ENCODE measurements at regions not wholly inside any gene's neighbourhood (a gene's known extent, or its start where the extent isn't known, plus 50 kb on each side); places are given as distances from the start of the nearest gene placed in this dataset.
A peak's percentile ranks its signal among the peaks of the same experiment; 100 is the strongest.

GRCh38 chr4:84342161-84342560, 156.9 kb downstream of the NKX6-1 start:
- DNase-seq (no peak), ATAC-seq (ENCODE audit: low FRiP score) (no peak)
- H3K4me3 ChIP-seq (ENCODE audit: low read length in 2 of 2) = no peak overlapping the region
- H3K27me3 ChIP-seq (ENCODE audit: control insufficient read depth in 1 of 2, insufficient read depth in 2 of 2, low read length in 1 of 2) = no peaks in the 10 kb centered on the region
- H3K9me3 ChIP-seq (ENCODE audit: control insufficient read depth, low read length) = peaks cover 2% of the 10 kb centered on the region
- intact Hi-C loops (cut with DNase I) = no loop called here
- no peak overlapping the region for H3K27ac ChIP-seq (ENCODE audit: low read depth in 1 of 2, low read length in 2 of 2)
- H3K36me3 ChIP-seq (ENCODE audit: control insufficient read depth in 1 of 2, insufficient read depth in 2 of 2, low read length in 1 of 2) = no peaks in the 10 kb centered on the region
- 76 to 91% methylated on average over 3 of the region's 3 CpGs for WGBS, 2 donors
- H3K4me1 ChIP-seq (ENCODE audit: control insufficient read depth in 1 of 2, insufficient read depth in 2 of 2, low read length in 2 of 2) = no peaks in the 10 kb centered on the region

GRCh38 chr4:84341559-84341958, 157.5 kb downstream of the NKX6-1 start:
- no peak overlapping the region for H3K4me3 ChIP-seq (ENCODE audit: low read length in 2 of 2)
- H3K27ac ChIP-seq (ENCODE audit: low read depth in 1 of 2, low read length in 2 of 2) = no peak overlapping the region
- DNase-seq (no peak), ATAC-seq (ENCODE audit: low FRiP score) (no peak)
- peaks cover 2% of the 10 kb centered on the region for H3K9me3 ChIP-seq (ENCODE audit: control insufficient read depth, low read length)
- H3K4me1 ChIP-seq (ENCODE audit: control insufficient read depth in 1 of 2, insufficient read depth in 2 of 2, low read length in 2 of 2) = no peaks in the 10 kb centered on the region
- no peaks in the 10 kb centered on the region for H3K27me3 ChIP-seq (ENCODE audit: control insufficient read depth in 1 of 2, insufficient read depth in 2 of 2, low read length in 1 of 2)
- intact Hi-C loops (cut with DNase I) = no loop called here
- H3K36me3 ChIP-seq (ENCODE audit: control insufficient read depth in 1 of 2, insufficient read depth in 2 of 2, low read length in 1 of 2) = no peaks in the 10 kb centered on the region

GRCh38 chr4:84338367-84338766, 160.7 kb downstream of the NKX6-1 start:
- intact Hi-C loops (cut with DNase I) = no loop called here
- H3K36me3 ChIP-seq (ENCODE audit: control insufficient read depth in 1 of 2, insufficient read depth in 2 of 2, low read length in 1 of 2) = no peaks in the 10 kb centered on the region
- no peak overlapping the region for H3K4me3 ChIP-seq (ENCODE audit: low read length in 2 of 2)
- no peaks in the 10 kb centered on the region for H3K4me1 ChIP-seq (ENCODE audit: control insufficient read depth in 1 of 2, insufficient read depth in 2 of 2, low read length in 2 of 2)
- 82 to 94% methylated on average over 5 of the region's 5 CpGs for WGBS, 2 donors
- DNase-seq = no peak
- H3K27ac ChIP-seq (ENCODE audit: low read depth in 1 of 2, low read length in 2 of 2) = no peak overlapping the region
- ATAC-seq (ENCODE audit: low FRiP score) = no peak
- no peaks in the 10 kb centered on the region for H3K27me3 ChIP-seq (ENCODE audit: control insufficient read depth in 1 of 2, insufficient read depth in 2 of 2, low read length in 1 of 2)
- H3K9me3 ChIP-seq (ENCODE audit: control insufficient read depth, low read length) = peaks cover 2% of the 10 kb centered on the region

- Histone ChIP-seq H3K4me1 (ENCODE audit: control insufficient read depth in 1 of 2, insufficient read depth in 2 of 2, low read length in 2 of 2) (no peaks in the 10 kb centered on the region), H3K36me3 (ENCODE audit: control insufficient read depth in 1 of 2, insufficient read depth in 2 of 2, low read length in 1 of 2) (no peaks in the 10 kb centered on the region), H3K27ac (ENCODE audit: low read depth in 1 of 2, low read length in 2 of 2) (no peak overlapping the region), H3K9me3 (ENCODE audit: control insufficient read depth, low read length) (no peaks in the 10 kb centered on the region), H3K27me3 (ENCODE audit: control insufficient read depth in 1 of 2, insufficient read depth in 2 of 2, low read length in 1 of 2) (no peaks in the 10 kb centered on the region), H3K4me3 (ENCODE audit: low read length in 2 of 2) (no peak overlapping the region)
- WGBS, 2 donors = 68 to 80% methylated on average over 3 of the region's 3 CpGs
- no peak for ATAC-seq (ENCODE audit: low FRiP score)
- no peak for DNase-seq
- intact Hi-C loops (cut with DNase I) = no loop called here
Observed at GRCh38 chr4:84336964-84337705, 162.0 kb downstream of the NKX6-1 start.

GRCh38 chr4:84327526-84327925, 171.6 kb downstream of the NKX6-1 start:
- Histone ChIP-seq H3K4me1 (ENCODE audit: control insufficient read depth in 1 of 2, insufficient read depth in 2 of 2, low read length in 2 of 2) (no peaks in the 10 kb centered on the region), H3K27me3 (ENCODE audit: control insufficient read depth in 1 of 2, insufficient read depth in 2 of 2, low read length in 1 of 2) (no peaks in the 10 kb centered on the region), H3K9me3 (ENCODE audit: control insufficient read depth, low read length) (no peaks in the 10 kb centered on the region), H3K27ac (ENCODE audit: low read depth in 1 of 2, low read length in 2 of 2) (no peak overlapping the region), H3K36me3 (ENCODE audit: control insufficient read depth in 1 of 2, insufficient read depth in 2 of 2, low read length in 1 of 2) (no peaks in the 10 kb centered on the region), H3K4me3 (ENCODE audit: low read length in 2 of 2) (no peak overlapping the region)
- intact Hi-C loops (cut with DNase I) = no loop called here
- ATAC-seq (ENCODE audit: low FRiP score) = no peak
- DNase-seq = no peak

- Histone ChIP-seq H3K4me1 (ENCODE audit: control insufficient read depth in 1 of 2, insufficient read depth in 2 of 2, low read length in 2 of 2) (no peaks in the 10 kb centered on the region), H3K4me3 (ENCODE audit: low read length in 2 of 2) (no peak overlapping the region), H3K9me3 (ENCODE audit: control insufficient read depth, low read length) (no peaks in the 10 kb centered on the region), H3K27ac (ENCODE audit: low read depth in 1 of 2, low read length in 2 of 2) (no peak overlapping the region), H3K36me3 (ENCODE audit: control insufficient read depth in 1 of 2, insufficient read depth in 2 of 2, low read length in 1 of 2) (no peaks in the 10 kb centered on the region), H3K27me3 (ENCODE audit: control insufficient read depth in 1 of 2, insufficient read depth in 2 of 2, low read length in 1 of 2) (no peaks in the 10 kb centered on the region)
- DNase-seq (no peak), ATAC-seq (ENCODE audit: low FRiP score) (no peak)
- intact Hi-C loops (cut with DNase I) = no loop called here
- WGBS, 2 donors = 90 to 96% methylated on average over 2 of the region's 2 CpGs
Observed at GRCh38 chr4:84325625-84326024, 173.5 kb downstream of the NKX6-1 start.

GRCh38 chr4:84324303-84325245, 174.5 kb downstream of the NKX6-1 start:
- intact Hi-C loops (cut with DNase I) = no loop called here
- H3K9me3 ChIP-seq (ENCODE audit: control insufficient read depth, low read length) = no peaks in the 10 kb centered on the region
- 18 to 20% methylated on average over 16 of the region's 16 CpGs for WGBS, 2 donors
- no peak for ATAC-seq (ENCODE audit: low FRiP score)
- DNase-seq = no peak
- no peak overlapping the region for H3K27ac ChIP-seq (ENCODE audit: low read depth in 1 of 2, low read length in 2 of 2)
- no peaks in the 10 kb centered on the region for H3K4me1 ChIP-seq (ENCODE audit: control insufficient read depth in 1 of 2, insufficient read depth in 2 of 2, low read length in 2 of 2)
- H3K27me3 ChIP-seq (ENCODE audit: control insufficient read depth in 1 of 2, insufficient read depth in 2 of 2, low read length in 1 of 2) = no peaks in the 10 kb centered on the region
- H3K36me3 ChIP-seq (ENCODE audit: control insufficient read depth in 1 of 2, insufficient read depth in 2 of 2, low read length in 1 of 2) = no peaks in the 10 kb centered on the region
- H3K4me3 ChIP-seq (ENCODE audit: low read length in 2 of 2) = no peak overlapping the region

- DNase-seq (peak; percentile 55 to 77), ATAC-seq (ENCODE audit: low FRiP score) (peak; percentile 79)
- Histone ChIP-seq H3K27me3 (ENCODE audit: control insufficient read depth in 1 of 2, insufficient read depth in 2 of 2, low read length in 1 of 2) (no peaks in the 10 kb centered on the region), H3K36me3 (ENCODE audit: control insufficient read depth in 1 of 2, insufficient read depth in 2 of 2, low read length in 1 of 2) (no peaks in the 10 kb centered on the region), H3K9me3 (ENCODE audit: control insufficient read depth, low read length) (peaks cover 2% of the 10 kb centered on the region), H3K27ac (ENCODE audit: low read depth in 1 of 2, low read length in 2 of 2) (no peak overlapping the region), H3K4me3 (ENCODE audit: low read length in 2 of 2) (no peak overlapping the region), H3K4me1 (ENCODE audit: control insufficient read depth in 1 of 2, insufficient read depth in 2 of 2, low read length in 2 of 2) (no peaks in the 10 kb centered on the region)
- 11 to 13% methylated on average over 4 of the region's 4 CpGs for WGBS, 2 donors
- intact Hi-C loops (cut with DNase I) = no loop called here
Observed at GRCh38 chr4:84319124-84319523, 180.0 kb downstream of the NKX6-1 start.

GRCh38 chr4:84317513-84317912, 181.6 kb downstream of the NKX6-1 start:
- Histone ChIP-seq H3K36me3 (ENCODE audit: control insufficient read depth in 1 of 2, insufficient read depth in 2 of 2, low read length in 1 of 2) (no peaks in the 10 kb centered on the region), H3K27ac (ENCODE audit: low read depth in 1 of 2, low read length in 2 of 2) (no peak overlapping the region), H3K27me3 (ENCODE audit: control insufficient read depth in 1 of 2, insufficient read depth in 2 of 2, low read length in 1 of 2) (no peaks in the 10 kb centered on the region), H3K9me3 (ENCODE audit: control insufficient read depth, low read length) (peaks cover 2% of the 10 kb centered on the region), H3K4me1 (ENCODE audit: control insufficient read depth in 1 of 2, insufficient read depth in 2 of 2, low read length in 2 of 2) (no peaks in the 10 kb centered on the region), H3K4me3 (ENCODE audit: low read length in 2 of 2) (no peak overlapping the region)
- ATAC-seq (ENCODE audit: low FRiP score) (no peak), DNase-seq (no peak)
- intact Hi-C loops (cut with DNase I) = no loop called here

All from aorta (tissue), 5 donors.